BE2C (cell line): ENCODE measurements at regions not wholly inside any gene's neighbourhood (a gene's known extent, or its start where the extent isn't known, plus 50 kb on each side); places are given as distances from the start of the nearest gene placed in this dataset.

Source experiments
- DNase-seq: peaks from one replicate; pipeline ENCODE4 v3.0.0-alpha.2; 2020
- H3K27me3 ChIP-seq: fragments of 250-450 bp; sonication (Bioruptor Pico); 2 replicates; pipeline ENCODE4 v1.5.1; 2020; ENCODE audit warnings: mild to moderate bottlenecking
- H3K36me3 ChIP-seq: fragments of 250-450 bp; sonication (Bioruptor Pico); 2 replicates; pipeline ENCODE4 v1.5.1; 2020; ENCODE audit warnings: mild to moderate bottlenecking
- H3K4me1 ChIP-seq: fragments of 250-450 bp; sonication (Bioruptor Pico); 2 replicates; pipeline ENCODE4 v1.5.1; 2020
- H3K4me3 ChIP-seq: 2 replicates; pipeline ENCODE4 v1.5.1; 2011; ENCODE audit warnings: low read depth, low read length
- H3K9me3 ChIP-seq: fragments of 250-450 bp; sonication (Bioruptor Pico); 2 replicates; pipeline ENCODE4 v1.5.1; 2020
- TF ChIP-seq, protein P1 (sequence below): IDR thresholded peaks from 2 replicates; pipeline ENCODE4 v1.5.1; 2012; ENCODE audit warnings: mild to moderate bottlenecking, low read depth, low read length

- no peaks in the 10 kb centered on the region for H3K4me1 ChIP-seq
- no peaks in the 10 kb centered on the region for H3K27me3 ChIP-seq
- DNase-seq: no peak
- no peak overlapping the region for H3K4me3 ChIP-seq
- H3K36me3 ChIP-seq: no peaks in the 10 kb centered on the region
- no peaks in the 10 kb centered on the region for H3K9me3 ChIP-seq
- TF ChIP-seq, protein P1, sequence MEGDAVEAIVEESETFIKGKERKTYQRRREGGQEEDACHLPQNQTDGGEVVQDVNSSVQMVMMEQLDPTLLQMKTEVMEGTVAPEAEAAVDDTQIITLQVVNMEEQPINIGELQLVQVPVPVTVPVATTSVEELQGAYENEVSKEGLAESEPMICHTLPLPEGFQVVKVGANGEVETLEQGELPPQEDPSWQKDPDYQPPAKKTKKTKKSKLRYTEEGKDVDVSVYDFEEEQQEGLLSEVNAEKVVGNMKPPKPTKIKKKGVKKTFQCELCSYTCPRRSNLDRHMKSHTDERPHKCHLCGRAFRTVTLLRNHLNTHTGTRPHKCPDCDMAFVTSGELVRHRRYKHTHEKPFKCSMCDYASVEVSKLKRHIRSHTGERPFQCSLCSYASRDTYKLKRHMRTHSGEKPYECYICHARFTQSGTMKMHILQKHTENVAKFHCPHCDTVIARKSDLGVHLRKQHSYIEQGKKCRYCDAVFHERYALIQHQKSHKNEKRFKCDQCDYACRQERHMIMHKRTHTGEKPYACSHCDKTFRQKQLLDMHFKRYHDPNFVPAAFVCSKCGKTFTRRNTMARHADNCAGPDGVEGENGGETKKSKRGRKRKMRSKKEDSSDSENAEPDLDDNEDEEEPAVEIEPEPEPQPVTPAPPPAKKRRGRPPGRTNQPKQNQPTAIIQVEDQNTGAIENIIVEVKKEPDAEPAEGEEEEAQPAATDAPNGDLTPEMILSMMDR: no peak
Observed at GRCh38 chr11:130549393-130549999, 101.1 kb downstream of the ADAMTS15 start.

DNA sequence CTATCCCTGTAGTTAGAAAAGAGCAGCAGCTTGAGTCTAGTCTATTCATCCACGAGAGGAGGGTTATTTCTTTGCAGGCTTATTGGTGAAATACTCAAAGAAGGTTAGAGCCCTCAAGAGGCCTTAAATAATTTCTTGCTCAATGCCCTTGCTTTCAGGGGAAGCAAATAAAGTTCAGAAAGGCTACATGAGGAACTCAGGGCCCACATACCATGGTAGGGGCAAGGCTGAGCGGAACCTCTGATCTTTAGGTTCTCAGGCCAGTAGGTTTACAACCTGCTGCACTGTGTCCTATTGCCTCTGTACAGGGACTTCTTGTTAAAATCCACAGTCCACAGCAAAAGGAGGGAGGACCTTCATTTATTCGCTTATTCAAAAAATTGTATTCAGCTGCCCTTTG is 101.7 kb downstream of the ADAMTS15 start:
- DNase-seq: no peak
- Histone ChIP-seq H3K27me3 (no peaks in the 10 kb centered on the region), H3K4me1 (no peaks in the 10 kb centered on the region), H3K9me3 (no peaks in the 10 kb centered on the region; the same call in 1 of the 2 replicates), H3K4me3 (no peak overlapping the region), H3K36me3 (no peaks in the 10 kb centered on the region)
- TF ChIP-seq, protein P1: no peak

GRCh38 chr11:130550984-130551383 is 102.5 kb downstream of the ADAMTS15 start:
- Histone ChIP-seq H3K4me1 (no peaks in the 10 kb centered on the region), H3K9me3 (no peaks in the 10 kb centered on the region; the same call in 1 of the 2 replicates), H3K27me3 (no peaks in the 10 kb centered on the region), H3K4me3 (no peak overlapping the region), H3K36me3 (no peaks in the 10 kb centered on the region)
- TF ChIP-seq, protein P1: no peak
- no peak for DNase-seq

DNA sequence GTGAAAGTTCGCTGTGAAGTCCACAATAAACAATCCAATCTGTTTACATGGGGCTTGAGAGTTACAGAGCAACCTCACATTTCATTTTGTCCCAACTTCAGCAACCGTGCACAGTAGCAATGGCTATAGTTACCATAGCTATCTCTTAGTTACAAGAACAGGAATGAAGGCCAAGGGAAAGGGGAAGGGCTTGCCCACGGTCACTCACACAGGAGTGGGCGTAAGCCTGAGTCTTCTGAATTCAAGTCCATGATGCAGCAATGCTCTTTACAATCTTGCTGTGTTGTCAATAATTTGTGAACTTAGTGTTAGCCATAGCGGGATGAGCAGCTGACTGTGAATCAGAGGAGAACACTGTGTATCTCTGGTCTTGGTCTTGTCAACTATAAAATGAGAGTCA is 102.9 kb downstream of the ADAMTS15 start:
- no peaks in the 10 kb centered on the region for H3K27me3 ChIP-seq
- DNase-seq: no peak
- H3K9me3 ChIP-seq: no peaks in the 10 kb centered on the region; the same call in 1 of the 2 replicates
- H3K4me1 ChIP-seq: no peaks in the 10 kb centered on the region
- TF ChIP-seq, protein P1: no peak
- no peaks in the 10 kb centered on the region for H3K36me3 ChIP-seq
- H3K4me3 ChIP-seq: no peak overlapping the region

GRCh38 chr11:130553306-130553705 is 104.9 kb downstream of the ADAMTS15 start:
- TF ChIP-seq, protein P1: no peak
- H3K36me3 ChIP-seq: no peaks in the 10 kb centered on the region
- no peaks in the 10 kb centered on the region for H3K4me1 ChIP-seq
- DNase-seq: no peak
- no peaks in the 10 kb centered on the region for H3K27me3 ChIP-seq
- no peak overlapping the region for H3K4me3 ChIP-seq
- no peaks in the 10 kb centered on the region; the same call in 1 of the 2 replicates for H3K9me3 ChIP-seq

DNA sequence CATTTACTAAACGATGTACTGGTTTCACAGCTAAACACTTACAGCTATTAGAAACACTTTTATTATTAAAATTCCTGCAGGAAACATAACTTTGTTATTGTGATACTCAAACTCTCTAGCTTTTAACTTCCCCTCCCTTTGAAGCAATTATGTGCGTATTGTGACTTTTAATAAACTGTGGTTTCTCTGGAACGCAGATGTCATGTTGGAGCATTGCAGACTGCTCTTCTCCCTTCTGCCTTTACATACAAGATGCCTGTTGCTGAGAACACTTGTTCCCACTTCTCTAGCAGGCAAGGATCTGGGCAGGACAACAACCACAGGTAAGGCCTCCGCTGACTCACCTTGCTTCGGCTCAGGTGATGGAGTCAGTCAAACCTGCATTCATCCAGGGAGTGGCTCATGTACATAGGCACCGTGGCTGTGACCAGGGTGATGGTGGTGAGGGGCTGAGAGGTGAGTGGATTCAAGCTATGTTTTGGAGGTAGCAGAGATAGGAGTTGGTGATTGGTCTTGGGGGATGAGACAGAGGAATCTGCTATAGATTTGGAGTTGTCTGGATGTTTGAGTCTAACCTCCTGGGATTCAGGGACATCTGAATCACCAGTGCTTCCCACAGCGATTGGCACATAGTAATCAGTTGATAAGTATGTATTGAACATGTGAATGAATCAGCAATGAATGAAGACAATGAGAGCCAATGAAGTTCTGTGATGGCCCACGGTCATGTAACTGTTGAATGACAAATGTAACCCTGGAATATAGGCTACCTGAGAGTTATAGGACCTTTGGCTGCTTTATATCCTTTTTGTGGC is 106.0 kb downstream of the ADAMTS15 start:
- no peak for DNase-seq
- TF ChIP-seq, protein P1: no peak

More for the DNA sequence above, 106.0 kb downstream of the ADAMTS15 start:
- no peaks in the 10 kb centered on the region; the same call in 1 of the 2 replicates for H3K9me3 ChIP-seq
- no peaks in the 10 kb centered on the region for H3K4me1 ChIP-seq
- no peaks in the 10 kb centered on the region for H3K27me3 ChIP-seq
- no peaks in the 10 kb centered on the region for H3K36me3 ChIP-seq
- H3K4me3 ChIP-seq: no peak overlapping the region
